B cell (primary cell): ENCODE measurements at regions not wholly inside any gene's neighbourhood (a gene's known extent, or its start where the extent isn't known, plus 50 kb on each side); places are given as distances from the start of the nearest gene placed in this dataset.

Experiments used
- CTCF ChIP-seq: fragments of 200-600 bp; IDR thresholded peaks from one replicate; pipeline ENCODE4 v1.8.0; 2022; ENCODE audit warnings: antibody characterized with exemption, mild to moderate bottlenecking
- EZH2 ChIP-seq: IDR thresholded peaks from 2 replicates; pipeline ENCODE4 v1.6.1; 2012; ENCODE audit warnings: borderline replicate concordance, low read depth, mild to moderate bottlenecking, moderate library complexity, low read length; ENCODE audit not compliant: insufficient read depth, poor library complexity, severe bottlenecking

GRCh38 chr13:73776151-73776785 is 357.9 kb downstream of the KLF12 start:
- TF ChIP-seq EZH2 (no peak), CTCF (no peak)
